DMS53 (cell line): ENCODE measurements at regions not wholly inside any gene's neighbourhood (a gene's known extent, or its start where the extent isn't known, plus 50 kb on each side); places are given as distances from the start of the nearest gene placed in this dataset.

Experiments used
- DNase-seq: peaks from one replicate; lab custom pipeline; 2025; lab: John Stamatoyannopoulos, UW

GRCh38 chr18:34280000-34280399, 55.3 kb upstream of the NOL4 start:
- DNase-seq = no peak

DNA sequence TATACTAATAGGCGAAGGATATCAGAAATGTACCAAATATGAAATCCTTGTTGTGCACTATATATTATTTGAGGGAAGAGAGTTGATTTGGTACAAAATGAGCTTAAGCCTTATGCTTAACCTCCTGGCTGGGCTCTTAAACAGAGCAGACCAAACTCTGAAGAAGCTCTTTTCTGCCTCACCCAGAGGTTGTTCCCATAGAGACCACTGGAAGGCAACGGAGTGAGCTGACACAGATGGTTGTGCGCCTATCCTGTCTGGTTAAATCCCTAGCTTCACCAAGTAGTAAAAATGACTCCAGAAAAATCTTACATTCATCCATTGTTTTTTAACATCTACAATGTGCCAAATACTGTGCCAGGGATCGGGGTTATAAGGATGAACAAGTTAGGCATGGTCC, 55.9 kb upstream of the NOL4 start:
- peak; percentile 3 for DNase-seq

GRCh38 chr18:34281290-34281689, 56.6 kb upstream of the NOL4 start:
- no peak for DNase-seq

- no peak for DNase-seq
These were observed 57.0 kb upstream of the NOL4 start for GRCh38 chr18:34281722-34282121.

- DNase-seq = peak; percentile 30
These were observed 58.8 kb upstream of the NOL4 start for GRCh38 chr18:34283506-34283905.

DNA sequence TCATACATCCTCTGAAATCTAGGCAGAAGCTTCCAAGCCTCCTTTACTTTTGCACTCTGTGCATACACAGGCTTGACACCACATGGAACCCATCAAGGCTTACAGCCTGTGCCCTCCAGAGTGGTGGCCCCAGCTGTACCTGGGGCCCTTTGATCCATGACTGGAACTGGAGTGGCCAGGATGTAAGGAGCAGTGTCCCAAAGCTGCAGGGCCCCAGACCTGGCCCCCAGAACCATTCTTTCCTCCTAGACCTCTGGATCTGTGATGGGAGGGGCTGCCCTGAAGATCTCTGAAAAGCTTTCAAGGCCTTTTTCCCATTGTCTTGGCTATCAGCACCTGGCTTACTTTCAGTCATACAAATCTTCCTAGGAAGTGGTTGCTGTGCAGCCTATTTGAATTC, 63.1 kb upstream of the NOL4 start:
- no peak for DNase-seq

DNA sequence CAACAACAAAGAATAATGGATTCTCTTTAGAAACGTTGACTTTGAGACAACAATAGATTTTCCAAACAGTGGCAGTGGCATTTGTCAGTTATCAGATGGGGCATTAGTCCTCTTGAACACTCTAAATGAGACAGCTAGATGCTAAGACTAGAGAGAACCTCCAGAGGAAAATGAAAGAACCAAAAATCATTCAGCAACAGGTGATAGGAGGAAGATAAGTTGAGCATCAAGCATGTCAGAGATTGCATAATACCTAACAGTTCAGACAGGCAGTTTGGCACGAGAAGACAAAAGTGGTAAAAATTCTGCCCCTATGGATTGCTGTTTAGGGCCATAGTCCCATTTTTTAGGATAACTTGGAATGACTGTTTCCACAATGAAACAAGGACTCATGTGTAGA, 67.9 kb upstream of the NOL4 start:
- DNase-seq = no peak

DNA sequence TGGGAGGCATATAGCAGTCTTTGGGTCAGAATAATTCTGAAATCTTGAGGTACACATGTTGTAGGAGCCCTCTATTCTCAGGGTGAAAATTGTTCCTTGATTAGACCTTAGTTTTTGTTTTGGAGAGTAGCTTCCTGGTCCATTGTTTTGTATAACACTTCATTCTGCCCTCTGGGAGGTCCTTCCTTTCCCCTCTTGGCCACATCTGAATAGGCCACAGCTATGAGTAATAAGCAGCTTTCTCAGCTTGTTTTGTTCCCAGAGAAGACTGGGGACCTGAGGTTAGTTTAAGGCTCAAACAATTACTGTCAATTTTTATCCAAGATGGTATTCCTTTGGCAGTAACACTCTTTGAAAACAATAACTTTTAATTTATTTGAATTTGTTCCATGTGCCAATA, 72.6 kb upstream of the NOL4 start:
- no peak for DNase-seq

DNA sequence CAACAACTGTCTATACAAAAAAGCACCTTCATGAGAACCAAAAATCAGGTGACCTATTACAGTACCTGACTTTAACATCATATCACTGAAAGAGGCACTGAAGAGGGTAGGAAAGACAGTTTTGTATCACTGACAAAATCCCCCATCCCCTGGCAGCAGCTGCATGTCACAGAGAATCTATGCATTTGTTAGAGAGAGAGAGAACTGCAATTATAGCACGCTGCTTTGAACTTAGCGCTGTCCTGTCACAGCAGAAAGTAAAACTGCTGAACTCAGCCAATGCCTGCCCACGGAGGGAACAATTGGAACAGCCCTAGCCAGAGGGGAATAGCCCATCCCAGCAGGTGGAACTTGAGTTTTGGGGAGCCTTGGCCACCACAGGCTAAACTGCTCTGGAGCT, 75.1 kb upstream of the NOL4 start:
- DNase-seq = no peak

DNA sequence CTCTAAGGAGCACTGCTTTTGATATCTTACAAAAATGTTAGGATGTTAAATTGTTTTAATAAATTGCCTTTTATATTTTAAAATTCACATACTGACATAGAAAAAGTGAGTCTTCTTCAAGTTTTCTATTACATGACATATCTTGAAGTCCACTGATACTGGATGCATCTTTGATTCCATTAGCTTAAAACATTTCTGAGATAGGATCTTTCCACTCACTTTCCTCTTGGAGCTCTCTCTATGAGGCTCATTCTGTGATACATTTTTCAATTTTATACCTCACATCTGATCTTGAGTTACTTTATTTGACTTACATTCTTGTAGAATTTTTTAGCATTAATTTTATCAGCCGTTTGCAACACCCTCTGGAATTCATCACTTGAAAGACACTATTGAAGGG, 86.8 kb upstream of the NOL4 start:
- DNase-seq = no peak

GRCh38 chr18:34314847-34315246, 90.1 kb upstream of the NOL4 start:
- DNase-seq = no peak

DNA sequence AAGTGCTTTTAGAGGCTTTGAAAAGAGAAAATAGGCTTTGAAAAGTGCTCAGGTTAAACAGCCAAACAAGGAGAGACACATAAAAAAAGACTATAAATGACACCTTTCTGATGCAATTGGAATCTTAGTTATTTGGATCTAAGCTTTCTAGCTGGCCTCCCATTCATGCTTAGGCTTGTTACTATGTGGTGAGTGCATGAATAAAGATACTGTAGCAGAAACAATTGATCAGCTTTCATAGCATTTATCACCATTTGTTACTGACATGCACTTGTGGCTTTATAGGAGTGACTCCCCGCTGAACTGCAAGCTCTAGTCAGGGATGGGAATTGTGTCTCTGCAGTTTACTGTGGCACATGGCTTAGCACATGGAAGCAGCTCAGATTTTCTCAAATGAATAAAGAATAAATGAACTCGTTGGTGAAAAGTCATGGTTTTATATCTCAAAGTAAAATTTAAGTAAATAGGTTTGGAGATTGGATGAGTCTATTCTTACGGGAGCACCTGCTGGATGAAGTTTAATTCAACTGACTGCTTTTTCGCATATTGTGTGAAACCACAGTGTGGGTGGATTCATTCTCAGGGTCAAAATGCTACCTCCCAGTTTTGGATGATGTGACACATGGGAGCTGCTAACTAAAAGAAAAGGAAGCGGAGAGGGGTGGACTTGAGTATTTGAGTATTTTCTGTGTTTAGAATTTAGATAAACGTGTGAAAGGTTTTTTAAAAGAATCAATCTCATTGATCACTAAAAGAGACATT, 91.1 kb upstream of the NOL4 start:
- no peak for DNase-seq

DNA sequence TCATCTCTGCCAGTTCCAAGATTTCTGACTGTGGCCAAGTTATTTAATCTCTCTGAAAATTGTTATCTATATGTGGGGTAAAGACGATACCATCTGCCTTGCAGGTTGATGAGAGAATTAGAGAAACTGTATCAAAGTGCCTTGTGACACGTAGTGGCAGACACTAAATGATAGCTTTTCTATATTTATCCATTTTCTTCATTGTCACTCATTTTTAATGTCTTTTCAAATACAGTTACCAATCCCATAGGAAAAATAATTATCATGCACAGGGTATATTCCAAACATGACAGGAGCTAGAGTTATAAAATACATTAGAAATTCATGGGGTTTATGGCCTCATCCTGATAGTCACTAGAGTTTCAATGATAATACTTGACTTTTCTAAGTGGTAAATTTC, 95.6 kb upstream of the NOL4 start:
- no peak for DNase-seq

GRCh38 chr18:34321066-34321465, 96.4 kb upstream of the NOL4 start:
- no peak for DNase-seq

DNA sequence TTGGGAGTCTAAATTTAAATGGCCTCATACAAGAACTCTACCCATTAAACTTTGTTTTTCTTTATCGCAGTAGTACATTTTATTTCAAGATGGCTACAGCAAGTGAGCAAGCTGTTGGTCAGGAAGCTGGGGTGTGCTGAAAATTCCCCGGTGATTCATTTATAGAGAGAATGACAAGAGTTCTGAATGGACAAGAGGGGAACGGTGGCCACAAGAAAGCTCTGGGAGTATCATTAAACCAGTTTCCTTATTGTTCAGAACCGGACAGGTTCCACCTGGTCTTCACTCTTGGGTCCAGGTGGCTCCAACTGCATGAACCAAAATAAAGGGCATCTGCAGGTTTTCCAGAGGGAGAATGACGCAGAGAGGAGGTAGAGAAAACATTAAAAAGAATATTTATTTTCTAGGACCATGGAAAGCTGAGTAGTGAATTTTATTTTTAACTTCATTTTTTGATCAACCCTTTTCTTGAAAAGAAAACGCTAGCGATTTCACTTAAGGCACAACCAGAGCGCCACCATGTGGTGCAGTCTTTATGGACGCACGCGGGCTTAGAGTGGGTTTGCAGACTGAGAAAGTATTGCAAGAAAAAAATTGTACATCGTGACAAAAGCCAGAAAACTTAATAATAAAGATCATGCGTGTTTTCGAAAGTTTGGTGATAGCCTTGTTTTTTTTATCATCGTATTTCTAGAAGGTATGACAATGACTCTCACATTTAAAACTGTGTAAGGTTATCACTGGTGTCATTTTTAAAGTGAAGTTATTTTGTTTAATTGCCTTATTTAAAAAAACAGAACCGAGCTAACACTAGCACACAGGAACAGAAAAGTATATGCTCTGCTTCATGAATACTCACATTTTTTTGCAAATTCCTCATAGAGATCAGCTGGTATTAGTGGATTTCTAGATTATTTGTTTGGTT, 97.9 kb upstream of the NOL4 start:
- peak; percentile 90 for DNase-seq

- no peak for DNase-seq
These were observed 105.1 kb upstream of the NOL4 start for GRCh38 chr18:34329840-34330239.

DNA sequence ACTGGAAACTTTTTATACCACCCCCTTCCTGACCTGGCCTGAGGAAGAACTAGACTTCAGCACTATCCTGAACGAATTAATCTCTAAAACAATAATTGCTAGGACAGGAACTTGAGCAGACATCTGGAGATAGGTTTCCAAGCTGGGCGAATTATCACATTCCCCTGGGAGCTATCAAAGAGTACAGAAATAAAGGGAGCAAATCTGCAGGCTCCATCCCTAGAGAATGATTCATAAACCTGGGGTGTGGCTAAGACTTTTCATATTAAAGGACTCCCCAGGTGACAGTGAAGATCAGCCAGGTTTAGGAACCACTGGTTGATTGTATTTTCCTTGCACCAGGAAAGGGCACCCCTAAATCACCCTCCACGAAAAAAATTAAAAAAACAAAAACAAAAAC, 105.6 kb upstream of the NOL4 start:
- DNase-seq = peak; percentile 31

DNA sequence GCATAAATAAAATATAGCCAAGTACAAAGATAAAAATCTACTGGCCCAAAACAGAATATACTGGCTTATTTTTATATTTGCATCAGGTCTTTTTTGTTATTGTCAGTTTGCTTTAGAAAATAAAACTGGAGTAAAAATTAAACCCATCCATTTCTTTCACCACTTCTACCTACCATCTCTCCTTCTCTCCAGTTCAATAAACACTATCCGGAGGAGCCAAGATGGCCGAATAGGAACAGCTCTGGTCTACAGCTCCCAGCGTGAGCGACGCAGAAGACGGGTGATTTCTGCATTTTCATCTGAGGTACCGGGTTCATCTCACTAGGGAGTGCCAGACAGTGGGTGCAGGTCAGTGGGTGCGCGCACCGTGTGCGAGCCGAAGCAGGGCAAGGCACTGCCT, 106.2 kb upstream of the NOL4 start:
- DNase-seq = peak; percentile 73

GRCh38 chr18:34331343-34331742, 106.6 kb upstream of the NOL4 start:
- peak; percentile 62 for DNase-seq

GRCh38 chr18:34339155-34339554, 114.4 kb upstream of the NOL4 start:
- no peak for DNase-seq

DNA sequence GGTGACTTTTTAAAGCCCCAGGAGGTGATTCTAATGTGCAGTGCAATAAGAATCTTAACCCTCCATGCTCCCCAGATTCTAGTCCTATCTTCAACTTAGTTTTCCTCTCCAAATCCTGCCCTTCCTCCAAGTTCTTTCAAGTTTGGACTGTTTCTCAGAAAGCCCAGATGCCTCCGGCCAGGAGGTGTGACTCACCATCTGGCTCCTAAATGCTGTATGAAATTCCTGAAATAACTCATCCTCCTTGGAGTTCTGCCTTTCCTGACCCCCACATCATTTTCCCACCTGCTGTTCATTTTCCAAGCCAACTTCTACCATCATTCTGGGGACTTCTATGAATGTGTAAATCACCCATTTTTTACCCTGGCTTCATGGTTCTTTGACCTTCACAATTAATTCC, 118.2 kb upstream of the NOL4 start:
- no peak for DNase-seq

DNA sequence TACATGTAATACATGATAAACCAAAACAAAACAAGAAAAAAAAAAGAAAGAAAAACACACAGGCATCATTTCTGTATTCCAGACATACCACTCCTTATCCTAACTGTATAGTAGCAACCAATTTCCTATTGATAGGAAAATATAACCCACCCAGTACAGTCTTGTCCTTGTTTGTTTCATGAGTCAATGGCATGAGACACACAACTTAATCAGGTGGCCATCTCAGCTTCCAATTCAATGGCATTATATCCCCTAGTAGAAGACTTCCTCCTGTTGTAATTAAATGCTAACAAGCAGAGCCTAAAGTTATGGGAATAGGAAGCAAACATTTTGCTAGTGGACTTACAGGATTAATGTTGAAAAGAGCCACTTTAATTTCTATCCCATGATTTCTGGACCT, 121.0 kb upstream of the NOL4 start:
- DNase-seq = no peak

GRCh38 chr18:34350778-34351177, 126.1 kb upstream of the NOL4 start:
- no peak for DNase-seq
